Activated naive CD4-positive, alpha-beta T cell treated with Interleukin-2 at 50 U/mL for 16 hours (primary cell): ENCODE measurements at regions not wholly inside any gene's neighbourhood (a gene's known extent, or its start where the extent isn't known, plus 50 kb on each side); places are given as distances from the start of the nearest gene placed in this dataset.

Experiments used
- DNase-seq: peaks from one replicate; pipeline ENCODE4 v3.0.0-alpha.2; 2020

DNA sequence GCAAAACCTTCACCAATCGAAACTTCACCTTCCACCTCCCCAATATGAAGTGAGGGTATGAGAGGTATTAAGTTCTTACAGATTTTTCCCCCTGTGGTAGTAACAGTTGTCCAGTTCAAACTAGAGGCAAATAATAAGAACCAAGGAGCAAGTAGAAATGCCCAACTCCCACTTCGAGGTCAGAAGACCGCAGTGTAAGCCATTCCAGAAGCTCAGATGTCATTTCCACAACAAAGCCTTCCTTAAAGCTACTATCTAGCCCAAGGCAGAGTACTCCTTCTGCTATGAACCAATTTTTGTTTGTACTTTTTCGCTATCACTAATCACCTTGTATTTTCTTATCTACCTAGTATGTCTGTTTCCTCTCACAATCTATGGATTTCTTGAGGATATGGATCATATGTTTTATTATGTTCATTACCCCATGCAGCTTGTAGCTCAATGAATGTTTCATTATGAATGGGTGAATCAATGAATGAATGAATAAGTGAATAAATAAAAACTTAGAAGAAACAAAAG lies 235.7 kb upstream of the KCNMB2 start:
- DNase-seq: no peak

DNA sequence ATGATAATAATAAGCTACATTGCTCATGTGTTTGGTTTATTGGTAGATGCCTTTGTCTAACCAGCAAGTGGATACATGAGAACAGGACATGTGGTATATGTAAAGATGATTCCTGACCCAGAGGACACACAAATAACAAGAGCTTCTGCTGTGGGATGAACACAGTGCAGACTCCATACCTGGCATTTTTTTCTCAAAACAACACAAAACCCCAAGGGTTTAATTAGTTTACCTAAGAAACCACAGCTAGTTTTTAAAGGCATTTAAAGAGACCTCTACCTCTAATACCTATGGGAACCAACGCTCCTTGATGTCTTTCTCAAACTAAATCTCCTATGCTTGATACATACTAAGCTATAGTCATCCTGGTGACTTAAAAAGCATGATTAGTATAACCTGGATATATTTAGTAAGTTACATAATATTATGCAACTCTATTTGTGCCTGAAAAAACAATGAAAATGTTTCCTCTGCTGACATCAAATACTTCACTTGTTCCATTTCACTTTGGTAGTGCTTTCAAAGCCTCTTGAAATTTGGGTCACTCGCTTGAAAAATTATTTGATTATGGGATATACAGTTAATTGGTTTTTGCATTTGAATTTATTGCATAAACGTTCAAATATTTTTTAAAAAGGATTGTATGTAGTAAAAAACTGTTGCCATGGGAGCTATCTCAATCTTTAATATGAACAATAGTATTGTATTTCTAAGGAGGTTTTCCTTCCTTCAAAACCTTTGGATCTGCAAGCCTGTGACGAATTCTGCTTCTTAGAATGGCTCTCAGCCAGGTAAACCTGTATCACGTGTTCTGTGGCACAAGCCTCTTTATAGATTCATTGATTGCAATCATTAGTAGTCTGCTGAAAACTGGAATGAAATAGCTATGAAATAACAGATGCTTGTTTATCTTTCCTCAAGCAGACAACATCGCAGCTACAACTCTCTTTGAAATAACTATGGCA lies 233.0 kb upstream of the KCNMB2 start:
- DNase-seq: no peak

DNA sequence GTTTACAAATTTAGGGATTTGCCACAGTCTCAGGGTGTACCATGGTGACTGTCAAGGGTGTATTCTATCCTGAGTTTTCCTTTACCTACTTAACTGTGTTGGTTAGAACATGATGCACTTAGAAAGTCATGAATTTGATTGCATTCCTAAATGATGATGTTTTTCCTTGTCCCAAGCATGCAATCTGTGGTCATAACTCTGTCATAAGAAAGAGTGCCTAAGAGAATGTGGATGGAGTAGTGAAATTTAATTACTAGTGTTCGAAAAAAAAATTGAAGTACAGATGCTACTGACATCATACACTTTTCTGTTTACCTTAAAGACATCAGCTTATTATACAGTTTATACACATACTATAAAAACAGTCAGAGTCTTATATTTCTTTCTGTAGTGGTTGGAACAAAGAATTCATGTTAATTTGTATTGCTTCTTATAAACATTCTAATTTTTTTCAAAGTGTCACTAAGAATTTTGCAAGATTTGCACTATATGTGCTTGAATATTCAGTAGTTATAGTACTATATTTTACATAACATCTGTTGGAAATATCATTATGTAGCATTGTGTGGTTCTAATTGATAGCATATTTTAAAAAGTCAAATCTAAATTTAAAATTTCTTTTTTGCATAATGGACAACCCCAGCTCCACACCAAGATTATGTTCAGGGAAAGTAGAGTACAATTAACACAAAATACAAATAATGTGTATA lies 231.3 kb upstream of the KCNMB2 start:
- DNase-seq: no peak

DNA sequence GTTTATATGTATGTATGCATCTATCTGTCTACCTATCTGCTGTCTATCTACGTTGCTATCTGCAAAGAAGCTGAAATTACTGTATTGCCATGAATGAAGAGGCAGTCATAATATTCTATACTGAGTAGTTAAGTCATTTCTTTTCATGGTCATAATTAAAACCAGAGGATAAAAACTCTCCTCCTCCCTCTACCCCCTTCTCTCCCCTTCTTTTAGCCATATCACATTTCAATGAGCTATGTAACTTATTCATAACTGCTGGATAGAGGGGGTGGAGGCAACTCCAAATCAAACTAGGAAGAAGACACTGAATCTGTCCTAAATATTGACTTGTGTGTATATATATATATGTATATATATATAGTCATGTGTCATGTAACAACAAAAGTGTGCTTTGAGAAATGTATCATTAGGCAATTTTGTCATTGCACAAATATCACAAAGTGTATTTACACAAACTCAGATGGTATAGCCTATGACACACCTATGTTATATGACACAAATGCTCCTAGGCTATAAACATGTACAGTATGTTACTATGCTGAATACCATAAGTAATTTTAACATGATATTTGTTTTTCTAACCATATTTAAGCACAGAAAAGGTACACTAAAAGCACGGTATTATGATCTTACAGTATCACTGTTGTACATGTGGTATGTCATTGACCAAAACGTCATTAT lies 229.7 kb upstream of the KCNMB2 start:
- no peak for DNase-seq

DNA sequence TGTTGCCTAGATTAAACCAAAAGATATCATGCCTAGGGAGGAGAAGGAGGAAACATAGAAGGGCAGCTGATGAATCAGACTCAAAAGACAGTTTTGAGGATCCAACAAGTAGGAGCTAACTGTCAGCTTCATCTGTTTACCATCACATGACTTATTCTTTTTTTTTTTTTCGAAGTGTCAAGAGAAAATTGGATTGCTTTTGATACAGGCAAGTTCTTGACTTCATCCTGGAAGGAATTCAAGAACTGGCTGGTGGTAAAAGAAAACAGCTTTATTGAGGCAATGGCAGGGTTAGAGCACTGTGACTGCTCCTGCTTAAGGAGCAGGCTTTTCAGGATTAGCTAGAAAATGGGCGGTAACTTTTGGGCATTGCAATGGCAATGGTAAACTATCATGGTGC lies 227.5 kb upstream of the KCNMB2 start:
- no peak for DNase-seq

DNA sequence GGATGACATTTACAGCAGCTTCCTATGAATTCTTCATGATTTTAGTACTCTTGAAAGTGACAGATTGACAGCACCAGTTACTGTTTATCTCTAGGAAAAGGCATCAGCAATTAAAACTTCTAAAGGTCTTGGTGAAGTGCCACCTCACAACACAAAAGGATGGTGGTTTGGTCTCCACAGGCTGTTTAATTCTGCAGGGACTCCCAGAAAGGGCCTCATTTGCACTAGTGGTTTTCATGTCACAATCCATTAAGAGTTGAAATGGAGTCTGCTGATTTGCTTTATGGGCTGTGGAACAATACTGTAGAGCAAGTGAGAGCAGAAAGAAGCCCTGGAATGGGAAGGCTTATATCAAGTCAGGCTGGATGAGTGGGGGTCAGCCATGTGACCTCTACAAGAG lies 225.3 kb upstream of the KCNMB2 start:
- no peak for DNase-seq

DNA sequence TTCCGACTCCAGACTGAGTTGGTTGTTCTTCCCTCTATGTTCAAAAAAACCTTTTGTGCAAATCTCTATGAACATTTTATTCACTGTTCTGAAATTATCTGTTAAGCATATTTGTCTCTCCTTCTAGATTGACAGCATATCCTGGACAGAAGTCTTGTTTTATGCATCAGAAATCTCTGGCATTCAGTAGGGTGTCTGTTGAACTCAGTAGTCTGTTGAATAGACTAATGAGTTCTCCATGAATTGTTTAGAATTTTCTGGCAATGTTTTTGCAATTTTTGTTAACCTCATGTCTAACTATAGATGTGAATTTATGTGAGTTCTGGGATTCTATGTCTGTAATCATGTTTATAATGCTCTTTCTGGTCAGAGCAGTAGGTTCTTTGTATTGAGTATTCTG lies 222.5 kb upstream of the KCNMB2 start:
- DNase-seq: no peak

DNA sequence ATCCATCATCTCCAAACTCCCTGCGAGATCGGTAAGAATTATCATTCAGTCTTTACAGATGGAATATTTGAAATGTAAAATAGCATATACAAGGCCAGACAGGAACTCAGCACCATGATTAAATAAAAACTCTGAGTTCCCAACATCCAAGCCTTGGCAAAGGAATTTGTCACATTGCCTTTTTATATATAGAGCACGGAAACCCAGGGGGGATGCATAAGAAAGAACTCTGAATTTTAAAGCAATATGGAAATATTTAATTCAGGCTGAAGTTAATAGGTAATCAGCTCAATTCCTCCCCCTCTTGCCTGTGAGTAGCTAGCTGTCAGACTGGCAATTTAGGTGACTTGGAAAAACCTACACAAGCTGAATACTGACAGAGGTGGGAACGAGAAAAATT lies 217.9 kb upstream of the KCNMB2 start:
- DNase-seq: no peak

DNA sequence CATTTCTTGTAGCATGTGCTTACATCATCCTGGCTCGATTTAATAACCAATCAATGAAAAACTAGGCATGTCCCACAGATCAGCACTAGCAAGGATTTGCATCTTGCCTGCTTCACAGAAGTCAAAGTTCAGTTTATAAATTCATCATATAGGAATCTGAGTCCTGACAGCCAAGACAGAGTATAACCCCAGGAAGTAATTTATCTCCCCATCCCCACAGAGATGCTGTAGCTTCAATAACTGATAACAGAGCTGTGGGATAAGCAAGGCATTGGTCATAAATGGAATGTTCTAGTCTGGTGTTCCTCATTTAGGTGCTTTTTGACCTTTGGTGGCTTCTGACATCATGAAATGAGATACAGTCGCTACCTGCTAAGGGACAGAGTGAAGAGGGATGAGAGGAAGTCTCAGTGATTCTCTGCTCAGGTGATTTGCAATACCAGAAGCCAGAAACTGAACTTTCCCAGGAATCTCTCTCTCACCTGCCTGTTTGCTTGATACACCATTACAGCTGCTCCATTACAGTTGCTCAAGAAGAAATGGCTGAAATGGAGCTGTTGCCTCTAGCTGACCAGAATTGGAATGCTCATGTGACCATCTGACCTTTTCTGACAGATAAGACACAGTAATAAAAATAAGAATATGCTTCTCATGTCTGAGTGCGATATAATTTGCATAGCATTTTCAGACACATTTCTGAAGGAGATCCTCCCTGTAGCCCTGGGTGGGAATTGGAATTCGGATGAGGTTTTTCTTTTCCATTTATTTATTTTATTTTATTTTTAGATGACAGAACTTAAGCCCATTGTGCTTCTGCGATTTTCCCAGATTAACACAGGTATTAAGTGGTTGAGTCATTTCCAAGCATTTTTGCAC lies 217.1 kb upstream of the KCNMB2 start:
- no peak for DNase-seq

DNA sequence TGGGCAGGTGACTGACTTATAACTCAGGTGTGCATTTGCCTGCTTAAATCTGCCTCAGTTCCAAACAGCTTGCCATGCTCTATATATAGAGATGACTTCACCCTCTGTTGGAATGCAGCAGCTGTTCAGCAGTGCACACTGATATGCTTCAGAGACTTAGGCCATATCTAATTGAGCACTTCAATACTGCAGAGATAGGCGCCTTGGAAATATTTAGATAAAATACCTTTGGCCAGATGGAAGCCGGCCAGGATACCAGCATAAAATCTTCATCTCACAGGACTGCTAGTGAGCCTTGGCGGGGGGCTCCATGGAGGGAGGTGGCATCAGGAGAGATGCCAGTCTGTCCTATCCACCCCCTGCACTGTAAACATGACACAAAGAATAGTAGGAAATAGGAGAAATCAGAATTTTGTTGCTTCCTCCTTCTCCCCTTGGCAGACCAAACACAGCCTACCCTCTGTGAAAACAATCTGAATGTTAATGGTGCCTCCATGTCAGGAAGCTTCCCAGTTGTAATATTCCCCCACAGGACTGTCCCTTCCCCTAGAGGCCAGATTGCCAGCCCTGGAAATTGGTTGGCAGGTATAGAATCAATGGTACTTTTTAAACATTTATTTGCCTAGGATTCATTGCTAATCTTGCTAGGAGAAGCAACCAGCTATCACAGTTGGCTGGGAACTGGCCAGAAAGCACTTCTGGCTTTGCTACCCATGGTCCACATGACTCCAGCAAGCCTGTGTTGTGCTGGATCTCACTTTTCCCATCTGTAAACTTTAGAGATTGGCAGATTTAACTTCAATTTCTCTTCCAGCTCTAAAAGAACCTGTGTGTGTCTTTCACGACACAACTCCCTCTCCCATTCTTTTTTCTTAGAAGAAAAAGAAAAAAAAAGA lies 215.5 kb upstream of the KCNMB2 start:
- no peak for DNase-seq

DNA sequence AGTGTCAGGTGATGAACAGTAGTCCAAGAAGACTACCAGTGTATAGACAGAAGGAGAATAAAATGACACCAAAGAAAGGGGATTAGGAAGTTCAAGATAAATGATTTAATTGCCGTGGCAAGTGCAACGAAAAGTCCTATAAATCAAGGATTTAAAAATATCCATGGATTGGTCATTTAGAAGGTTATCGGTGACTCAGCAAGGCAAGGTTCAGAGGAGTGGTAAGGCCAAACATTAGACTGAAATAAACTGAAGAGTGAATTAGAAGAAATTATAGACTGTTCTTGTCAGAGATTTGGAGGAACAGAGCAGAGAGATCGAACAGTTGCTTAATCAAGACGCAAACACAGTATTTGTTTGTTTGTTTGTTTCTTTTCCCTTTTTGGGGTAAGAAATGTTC lies 211.9 kb upstream of the KCNMB2 start:
- DNase-seq: no peak

DNA sequence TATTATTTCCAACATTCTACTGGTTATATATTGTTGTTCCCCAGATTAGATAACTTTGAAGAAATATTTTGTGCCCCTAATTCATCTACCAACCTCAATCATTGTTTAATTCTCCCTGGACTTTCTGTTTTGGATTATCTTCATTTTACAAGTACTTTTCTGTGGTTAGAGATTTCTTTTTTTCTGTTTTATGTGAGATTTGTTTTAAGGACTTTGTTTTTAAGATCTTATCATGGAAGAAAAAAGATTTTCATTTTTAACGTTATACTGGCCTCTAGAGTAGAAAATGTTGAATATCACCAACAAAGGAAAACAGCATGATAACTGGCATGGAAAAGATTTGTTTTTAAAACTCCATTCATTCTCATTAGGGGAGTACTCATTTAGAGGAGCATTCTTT lies 210.9 kb upstream of the KCNMB2 start:
- no peak for DNase-seq

DNA sequence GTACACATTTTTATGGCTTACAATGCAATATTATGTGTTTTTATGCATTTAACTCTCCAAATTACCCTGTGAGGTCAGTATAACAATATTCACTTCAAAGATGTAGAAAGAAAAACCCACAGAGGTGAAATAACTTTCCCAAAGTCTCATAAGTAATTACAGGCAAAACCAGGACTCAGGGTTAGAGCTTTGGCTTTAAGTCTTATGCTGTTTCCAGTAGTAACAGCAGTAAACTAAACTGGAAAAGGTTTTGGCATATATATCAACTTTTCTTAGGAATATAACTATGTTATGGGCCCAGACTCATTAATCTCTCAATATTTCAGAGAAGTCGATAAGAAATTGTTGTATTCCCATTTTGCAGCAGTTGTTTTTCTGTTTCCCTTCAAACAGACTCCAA lies 206.3 kb upstream of the KCNMB2 start:
- DNase-seq: no peak

DNA sequence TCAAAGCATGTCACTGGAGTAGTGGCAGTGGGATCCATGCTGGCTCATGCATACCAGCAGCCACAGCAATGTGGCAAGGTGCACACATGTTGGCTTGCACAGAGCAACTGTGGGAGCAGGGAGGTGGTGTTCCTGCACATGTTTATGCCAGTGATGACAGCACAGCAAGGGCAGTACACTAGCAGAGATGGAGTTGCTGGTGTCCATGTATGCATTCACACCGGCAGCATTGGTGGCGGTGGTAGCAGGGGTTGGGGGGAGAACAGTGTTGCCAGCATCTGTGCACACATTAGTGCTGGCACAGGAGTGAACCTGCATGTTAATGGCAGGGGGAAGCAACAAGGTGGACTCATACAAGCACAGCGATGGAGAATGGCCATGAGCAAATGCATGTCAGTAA lies 202.0 kb upstream of the KCNMB2 start:
- DNase-seq: no peak

DNA sequence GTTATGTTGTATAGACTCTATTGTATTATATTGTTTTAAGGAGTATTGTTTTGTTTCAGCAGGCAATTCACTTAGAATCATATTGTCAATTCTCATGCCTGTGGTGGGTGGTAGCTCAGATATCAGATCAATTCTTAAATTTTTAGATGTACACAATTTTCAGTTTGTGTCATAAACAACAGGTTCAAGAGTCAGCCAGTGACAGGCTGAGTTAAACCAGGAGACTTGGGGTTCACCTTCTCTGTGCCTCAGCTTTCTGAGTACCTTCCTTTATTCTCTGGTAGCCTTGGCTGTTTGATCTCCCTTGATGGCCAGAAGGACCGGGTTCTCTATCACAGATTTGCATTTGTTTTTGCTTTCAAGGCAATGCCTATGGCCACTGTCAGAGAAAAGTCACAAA lies 199.9 kb upstream of the KCNMB2 start:
- no peak for DNase-seq

DNA sequence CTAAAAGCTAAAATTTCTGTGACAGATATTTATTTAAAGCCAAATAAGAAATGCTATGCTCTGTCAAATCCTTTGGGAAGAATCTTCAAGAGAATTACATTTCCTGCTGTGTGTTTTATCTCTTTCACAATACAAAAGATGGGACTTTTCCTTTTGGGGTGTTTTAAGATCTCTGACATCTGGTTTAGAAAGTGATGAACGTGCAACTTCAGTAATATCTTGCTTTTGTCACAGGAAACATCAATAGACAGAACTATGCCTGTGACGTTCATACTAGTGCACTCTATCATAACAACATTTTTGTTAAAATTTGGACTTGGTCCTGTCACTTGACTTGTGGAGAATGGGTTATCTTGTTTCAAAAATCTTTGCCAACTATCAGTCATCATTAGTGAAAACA lies 195.7 kb upstream of the KCNMB2 start:
- no peak for DNase-seq

DNA sequence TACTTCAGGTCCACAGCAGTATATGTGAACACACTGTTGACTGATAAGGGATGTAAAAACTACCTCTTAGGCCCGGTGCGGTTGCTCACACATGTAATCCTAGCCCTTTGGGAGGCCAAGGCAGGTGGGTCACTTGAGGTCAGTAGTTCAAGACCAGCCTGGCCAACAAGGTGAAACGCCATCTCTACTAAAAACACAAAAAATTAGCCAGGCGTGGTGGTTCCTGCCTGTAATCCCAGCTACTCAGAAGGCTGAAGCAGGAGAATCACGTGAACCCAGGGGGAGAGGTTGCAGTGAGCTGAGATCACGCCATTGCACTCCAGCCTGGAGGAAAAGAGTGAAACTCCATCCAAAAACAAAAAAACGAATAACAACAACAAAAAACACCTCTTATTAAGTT lies 194.6 kb upstream of the KCNMB2 start:
- DNase-seq: no peak

DNA sequence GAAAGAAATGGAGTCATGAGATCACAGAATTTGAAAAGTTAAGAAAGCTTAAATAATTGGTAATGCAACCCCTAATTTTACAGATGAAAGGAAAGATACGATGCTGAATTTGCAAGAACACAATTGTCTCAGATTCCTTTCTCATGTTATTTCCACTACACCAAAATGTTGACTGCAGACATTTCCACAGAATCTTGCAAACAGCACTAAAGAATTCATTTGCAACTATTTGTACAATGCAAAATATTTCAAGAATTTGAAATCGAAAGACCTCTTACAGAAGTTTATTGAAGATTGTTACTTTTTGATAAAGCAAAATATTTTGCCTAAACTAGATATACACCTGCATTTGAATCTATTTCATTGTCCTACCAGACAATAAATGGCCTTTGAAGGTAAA lies 194.1 kb upstream of the KCNMB2 start:
- DNase-seq: no peak

DNA sequence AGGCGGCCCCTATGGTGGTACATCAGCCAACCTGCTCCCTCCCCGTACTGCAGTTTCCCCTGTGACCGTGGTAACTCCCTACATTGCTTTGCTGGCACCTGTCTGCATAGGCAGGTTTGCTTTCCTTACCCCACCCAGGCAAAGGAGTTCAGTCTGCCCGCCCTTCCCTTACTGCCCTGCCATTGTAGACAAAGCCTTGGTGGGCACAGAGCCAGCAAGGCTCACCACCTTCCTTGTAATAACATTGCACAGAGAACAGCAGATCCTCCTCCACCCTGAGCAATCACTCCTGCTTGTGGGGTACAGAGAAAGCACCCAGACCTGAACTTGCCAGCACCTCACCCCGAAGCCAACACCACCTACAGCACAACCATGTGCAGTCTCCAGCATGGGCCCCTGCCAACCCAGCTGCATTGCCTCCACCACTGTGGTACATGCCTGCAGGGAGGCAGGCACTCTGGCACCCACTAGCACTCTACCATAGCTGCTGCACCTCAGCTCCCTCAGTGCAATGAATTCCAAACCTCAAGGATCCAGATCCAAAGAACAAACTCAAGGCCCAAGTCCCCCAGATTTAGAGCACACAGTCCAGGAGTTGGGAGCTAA lies 192.7 kb upstream of the KCNMB2 start:
- DNase-seq: no peak

DNA sequence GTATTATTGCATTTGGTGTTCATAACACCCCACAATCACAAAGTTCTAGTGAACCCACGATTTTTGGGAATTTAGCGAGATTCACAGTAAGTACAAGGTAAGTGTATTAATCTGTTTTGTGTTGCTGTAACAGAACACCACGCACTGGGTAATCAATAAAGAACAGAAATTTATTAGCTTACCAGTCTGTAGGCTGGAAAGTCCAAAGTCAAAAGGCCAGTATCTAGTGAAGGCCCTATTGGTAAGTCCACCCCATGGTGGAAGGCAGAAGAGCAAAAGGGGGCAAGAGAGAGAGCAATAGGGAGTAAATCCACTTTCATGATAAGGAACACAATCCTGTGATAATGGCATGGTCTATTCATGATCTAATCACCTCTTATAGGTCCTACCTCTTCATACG lies 190.3 kb upstream of the KCNMB2 start:
- DNase-seq: no peak
